ENCODE measurements at regions not wholly inside any gene's neighbourhood (a gene's known extent, or its start where the extent isn't known, plus 50 kb on each side); places are given as distances from the start of the nearest gene placed in this dataset.

GRCh38 chr19:30229525-30230174 is 142.5 kb upstream of the ZNF536 start:
- in situ Hi-C loops (cut with MboI; ENCODE audit: low sequenced_read_pairs, unreplicated experiment), result no loop called here
- no peak for DNase-seq (ENCODE audit: low spot score)
- TF ChIP-seq, protein P1, sequence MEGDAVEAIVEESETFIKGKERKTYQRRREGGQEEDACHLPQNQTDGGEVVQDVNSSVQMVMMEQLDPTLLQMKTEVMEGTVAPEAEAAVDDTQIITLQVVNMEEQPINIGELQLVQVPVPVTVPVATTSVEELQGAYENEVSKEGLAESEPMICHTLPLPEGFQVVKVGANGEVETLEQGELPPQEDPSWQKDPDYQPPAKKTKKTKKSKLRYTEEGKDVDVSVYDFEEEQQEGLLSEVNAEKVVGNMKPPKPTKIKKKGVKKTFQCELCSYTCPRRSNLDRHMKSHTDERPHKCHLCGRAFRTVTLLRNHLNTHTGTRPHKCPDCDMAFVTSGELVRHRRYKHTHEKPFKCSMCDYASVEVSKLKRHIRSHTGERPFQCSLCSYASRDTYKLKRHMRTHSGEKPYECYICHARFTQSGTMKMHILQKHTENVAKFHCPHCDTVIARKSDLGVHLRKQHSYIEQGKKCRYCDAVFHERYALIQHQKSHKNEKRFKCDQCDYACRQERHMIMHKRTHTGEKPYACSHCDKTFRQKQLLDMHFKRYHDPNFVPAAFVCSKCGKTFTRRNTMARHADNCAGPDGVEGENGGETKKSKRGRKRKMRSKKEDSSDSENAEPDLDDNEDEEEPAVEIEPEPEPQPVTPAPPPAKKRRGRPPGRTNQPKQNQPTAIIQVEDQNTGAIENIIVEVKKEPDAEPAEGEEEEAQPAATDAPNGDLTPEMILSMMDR (IDR thresholded peaks at IDR 0.05; ENCODE audit: borderline replicate concordance, control extremely low read depth, extremely low read depth, insufficient read depth, missing control alignments), result no peak

- TF ChIP-seq, protein P1 (IDR thresholded peaks at IDR 0.05; ENCODE audit: borderline replicate concordance, control extremely low read depth, extremely low read depth, insufficient read depth, missing control alignments), result no peak
- in situ Hi-C loops (cut with MboI; ENCODE audit: low sequenced_read_pairs, unreplicated experiment), result no loop called here
- no peak for DNase-seq (ENCODE audit: low spot score)
These were observed 140.5 kb upstream of the ZNF536 start for GRCh38 chr19:30231408-30232318.

- in situ Hi-C loops (cut with MboI; ENCODE audit: low sequenced_read_pairs, unreplicated experiment), result no loop called here
- TF ChIP-seq, protein P1 (IDR thresholded peaks at IDR 0.05; ENCODE audit: borderline replicate concordance, control extremely low read depth, extremely low read depth, insufficient read depth, missing control alignments), result no peak
- DNase-seq (ENCODE audit: low spot score), result no peak
These were observed 138.8 kb upstream of the ZNF536 start for GRCh38 chr19:30233375-30233774.

DNA sequence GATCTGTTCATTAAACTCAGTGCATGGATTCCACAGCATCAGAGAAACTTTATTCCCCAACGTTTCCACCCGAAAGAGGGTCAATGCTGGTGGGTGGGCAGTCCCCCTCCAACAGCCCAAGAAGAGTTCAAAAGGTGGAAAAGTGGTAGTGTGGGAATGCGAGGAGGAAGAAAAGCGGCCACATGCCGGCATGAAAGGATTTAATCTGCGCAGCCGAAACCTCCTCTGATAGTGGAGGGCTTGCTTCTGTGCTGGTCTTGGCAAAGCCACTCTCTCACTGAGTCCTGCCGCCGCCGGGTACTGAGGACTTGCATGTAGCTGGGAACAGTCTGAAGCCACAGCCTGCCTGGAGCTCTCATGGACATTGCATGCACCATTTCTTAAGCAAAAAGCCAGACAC is 136.2 kb upstream of the ZNF536 start:
- TF ChIP-seq, protein P1 (IDR thresholded peaks at IDR 0.05; ENCODE audit: borderline replicate concordance, control extremely low read depth, extremely low read depth, insufficient read depth, missing control alignments), result no peak
- DNase-seq (ENCODE audit: low spot score), result no peak
- in situ Hi-C loops (cut with MboI; ENCODE audit: low sequenced_read_pairs, unreplicated experiment), result no loop called here

DNA sequence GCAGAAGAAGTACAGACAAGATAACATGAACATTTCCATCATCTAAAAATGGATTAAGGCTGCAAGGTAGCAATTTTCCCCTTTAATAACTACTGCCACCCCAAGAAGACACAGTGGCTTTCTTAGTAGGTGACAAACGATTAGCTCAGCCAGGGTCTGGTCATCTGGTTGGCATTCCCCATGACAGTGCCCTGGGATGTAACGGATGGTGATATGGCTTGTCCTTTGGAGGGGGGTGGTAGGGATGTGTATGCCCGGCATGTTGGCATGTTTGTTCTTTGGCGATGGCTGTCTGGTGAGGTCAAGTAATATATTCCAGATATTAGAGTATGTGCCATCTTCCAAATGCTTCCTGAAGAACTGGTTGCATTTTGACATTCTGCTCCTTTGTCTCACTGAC is 135.6 kb upstream of the ZNF536 start:
- DNase-seq (ENCODE audit: low spot score), result no peak
- TF ChIP-seq, protein P1 (IDR thresholded peaks at IDR 0.05; ENCODE audit: borderline replicate concordance, control extremely low read depth, extremely low read depth, insufficient read depth, missing control alignments), result no peak
- in situ Hi-C loops (cut with MboI; ENCODE audit: low sequenced_read_pairs, unreplicated experiment), result no loop called here

DNA sequence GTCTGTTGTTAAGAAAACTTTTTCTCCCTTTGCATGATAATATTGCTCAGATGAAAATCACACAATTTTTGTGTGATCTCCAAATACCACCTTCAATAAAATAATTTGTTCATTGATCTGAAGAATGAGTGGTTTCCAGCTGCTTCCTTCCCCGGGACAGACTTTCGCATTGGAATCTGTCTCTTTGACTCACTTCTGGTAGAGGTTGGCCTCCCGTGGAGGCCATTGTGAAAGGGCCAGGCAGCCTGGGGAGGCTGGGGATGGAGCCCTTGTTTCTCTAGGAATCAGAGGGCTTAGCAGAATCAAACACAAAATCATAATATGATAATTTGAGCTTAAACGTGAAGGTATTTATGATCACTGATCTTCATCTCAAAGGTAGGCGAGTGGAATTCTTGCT is 135.0 kb upstream of the ZNF536 start:
- in situ Hi-C loops (cut with MboI; ENCODE audit: low sequenced_read_pairs, unreplicated experiment), result no loop called here
- DNase-seq (ENCODE audit: low spot score), result no peak

More for the DNA sequence above, 135.0 kb upstream of the ZNF536 start:
- TF ChIP-seq, protein P1 (IDR thresholded peaks at IDR 0.05; ENCODE audit: borderline replicate concordance, control extremely low read depth, extremely low read depth, insufficient read depth, missing control alignments), result no peak
